Right atrium auricular region (tissue), 2 donors: ENCODE measurements at regions not wholly inside any gene's neighbourhood (a gene's known extent, or its start where the extent isn't known, plus 50 kb on each side); places are given as distances from the start of the nearest gene placed in this dataset.

Experiments used
- DNase-seq: peaks from one replicate; pipeline ENCODE4 v3.0.0-alpha.2; 2019; ENCODE audit warnings: low spot score
- H3K27ac ChIP-seq, 2 donors: fragments of 200-600 bp; sonication (generic); 1 replicate in 1 of 2; 2 replicates in 1 of 2; pipeline ENCODE4 v1.5.1; 2016 to 2019
- H3K27me3 ChIP-seq, 2 donors: fragments of 200-600 bp; sonication (generic); one replicate each; pipeline versions ENCODE4 v1.5.1 to v1.6.0; 2017 to 2019
- H3K36me3 ChIP-seq: fragments of 200-600 bp; sonication (generic); one replicate; pipeline ENCODE4 v1.5.1; 2016
- H3K4me1 ChIP-seq, 2 donors: fragments of 200-600 bp; sonication (generic); one replicate each; pipeline versions ENCODE4 v1.5.1 to v1.6.0; 2017 to 2019
- H3K4me3 ChIP-seq, 2 donors: fragments of 200-600 bp; sonication (generic); 1 replicate in 1 of 2; 2 replicates in 1 of 2; pipeline ENCODE4 v1.5.1; 2017 to 2019; ENCODE audit warnings: mild to moderate bottlenecking in 1 of 2, moderate library complexity in 1 of 2
- H3K9me3 ChIP-seq, 2 donors: fragments of 200-600 bp; sonication (generic); one replicate each; pipeline ENCODE4 v1.5.1; 2019
- CTCF ChIP-seq, 2 donors: fragments of 200-600 bp; sonication (generic); IDR thresholded peaks; one replicate each; pipeline ENCODE4 v1.5.1; 2019; ENCODE audit warnings: antibody characterized with exemption in 2 of 2

GRCh38 chr14:49449749-49450148 lies 136.4 kb downstream of the RPS29 start:
- no peak for TF ChIP-seq CTCF (IDR thresholded peaks at IDR 0.05)

DNA sequence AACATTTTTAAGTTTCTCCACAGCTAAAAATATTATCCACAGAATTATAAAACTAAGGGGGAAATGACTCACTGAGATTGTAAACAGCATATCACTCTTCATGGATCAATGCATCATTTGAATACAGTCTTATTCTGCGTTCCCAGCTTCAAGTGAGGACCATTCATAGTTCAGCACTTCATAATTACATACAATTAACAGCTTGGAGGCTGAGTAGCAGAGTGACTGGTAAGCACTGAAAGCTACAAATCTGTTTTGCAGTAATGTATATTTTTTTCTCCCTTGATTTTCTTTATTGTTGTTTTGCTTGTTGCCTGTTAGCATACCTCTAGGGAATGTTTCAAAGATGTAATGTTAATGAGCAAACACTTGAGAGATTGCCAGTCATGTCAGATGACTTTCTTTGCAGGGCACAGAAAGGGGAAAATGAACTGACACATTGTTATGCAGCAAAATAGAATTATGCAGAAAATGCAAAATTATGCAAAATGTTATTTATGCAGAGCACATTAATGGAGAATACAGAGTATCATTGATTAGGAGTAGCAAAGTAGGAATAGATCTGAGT lies 138.6 kb downstream of the RPS29 start:
- H3K27me3 ChIP-seq: no peaks in the 10 kb centered on the region
- peaks cover 0 to 17% of the 10 kb centered on the region in 2 donors for H3K9me3 ChIP-seq
- H3K27ac ChIP-seq: no peak overlapping the region
- no peak overlapping the region for H3K4me3 ChIP-seq
- no peaks in the 10 kb centered on the region for H3K4me1 ChIP-seq
- no peak for DNase-seq
- H3K36me3 ChIP-seq: no peaks in the 10 kb centered on the region
- no peak for TF ChIP-seq CTCF (IDR thresholded peaks at IDR 0.05)

More at GRCh38 chr14:49449749-49450148, 136.4 kb downstream of the RPS29 start:
- no peaks in the 10 kb centered on the region for H3K4me1 ChIP-seq
- DNase-seq: no peak
- peaks cover 0 to 17% of the 10 kb centered on the region in 2 donors for H3K9me3 ChIP-seq
- no peaks in the 10 kb centered on the region for H3K36me3 ChIP-seq
- H3K4me3 ChIP-seq: no peak overlapping the region
- H3K27ac ChIP-seq: no peak overlapping the region
- no peaks in the 10 kb centered on the region for H3K27me3 ChIP-seq

DNA sequence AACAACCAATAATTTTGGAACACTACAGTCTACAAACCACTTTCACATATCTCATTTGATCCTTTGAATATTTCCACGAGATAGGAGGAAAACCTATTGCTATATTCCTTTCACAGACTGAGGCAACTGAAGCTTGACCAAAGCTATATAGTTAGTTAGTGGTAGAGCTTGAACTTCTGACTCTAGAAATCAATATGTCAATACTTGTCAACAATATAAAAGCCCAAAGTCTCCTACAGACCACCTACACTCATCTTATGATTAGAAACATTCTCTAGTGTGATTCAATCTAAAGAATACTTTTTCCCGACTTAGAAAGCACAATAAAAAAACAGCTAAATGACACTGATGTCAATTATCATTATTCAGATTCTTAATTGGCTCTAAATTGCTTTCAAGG lies 139.4 kb downstream of the RPS29 start:
- no peak overlapping the region for H3K27ac ChIP-seq
- no peaks in the 10 kb centered on the region for H3K27me3 ChIP-seq
- H3K4me1 ChIP-seq: no peaks in the 10 kb centered on the region
- no peaks in the 10 kb centered on the region for H3K36me3 ChIP-seq
- TF ChIP-seq CTCF (IDR thresholded peaks at IDR 0.05): no peak
- no peak overlapping the region for H3K4me3 ChIP-seq
- H3K9me3 ChIP-seq: peaks cover 0 to 17% of the 10 kb centered on the region in 2 donors
- no peak for DNase-seq

DNA sequence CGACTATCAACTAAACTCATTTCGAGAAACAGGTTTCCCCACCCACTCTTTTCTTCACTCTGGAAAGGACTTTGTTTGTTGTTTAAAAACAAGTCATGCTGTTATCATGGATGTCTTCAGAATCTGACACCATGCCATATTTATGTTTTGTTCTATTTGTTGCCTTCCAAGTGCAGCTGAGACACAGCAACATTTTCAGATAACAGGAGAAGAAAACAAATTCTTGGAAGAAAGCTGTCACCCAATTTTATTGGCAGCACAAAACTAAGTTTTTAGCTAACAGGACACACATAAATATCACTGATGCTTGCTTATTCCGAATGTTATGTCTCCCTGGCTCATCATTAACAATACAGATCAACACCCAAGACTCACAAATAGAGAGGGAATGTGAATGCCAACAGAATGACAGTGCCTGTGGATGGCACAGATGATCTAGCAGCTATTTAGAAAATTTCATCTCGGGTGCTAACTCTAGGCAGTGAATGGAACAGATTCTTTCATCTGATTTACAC lies 147.9 kb downstream of the RPS29 start:
- no peak overlapping the region for H3K4me3 ChIP-seq
- no peaks in the 10 kb centered on the region for H3K4me1 ChIP-seq
- DNase-seq: no peak
- peaks cover 0 to 13% of the 10 kb centered on the region in 2 donors for H3K9me3 ChIP-seq
- no peaks in the 10 kb centered on the region for H3K27me3 ChIP-seq
- no peaks in the 10 kb centered on the region for H3K36me3 ChIP-seq
- H3K27ac ChIP-seq: no peak overlapping the region
- TF ChIP-seq CTCF (IDR thresholded peaks at IDR 0.05): no peak

GRCh38 chr14:49428076-49428475 lies 158.1 kb downstream of the RPS29 start:
- Histone ChIP-seq H3K36me3 (no peaks in the 10 kb centered on the region), H3K27me3 (no peaks in the 10 kb centered on the region), H3K4me1 (no peaks in the 10 kb centered on the region), H3K27ac (no peak overlapping the region), H3K4me3 (no peak overlapping the region), H3K9me3 (peaks cover 0 to 20% of the 10 kb centered on the region in 2 donors)
- no peak for TF ChIP-seq CTCF (IDR thresholded peaks at IDR 0.05)
- no peak for DNase-seq

DNA sequence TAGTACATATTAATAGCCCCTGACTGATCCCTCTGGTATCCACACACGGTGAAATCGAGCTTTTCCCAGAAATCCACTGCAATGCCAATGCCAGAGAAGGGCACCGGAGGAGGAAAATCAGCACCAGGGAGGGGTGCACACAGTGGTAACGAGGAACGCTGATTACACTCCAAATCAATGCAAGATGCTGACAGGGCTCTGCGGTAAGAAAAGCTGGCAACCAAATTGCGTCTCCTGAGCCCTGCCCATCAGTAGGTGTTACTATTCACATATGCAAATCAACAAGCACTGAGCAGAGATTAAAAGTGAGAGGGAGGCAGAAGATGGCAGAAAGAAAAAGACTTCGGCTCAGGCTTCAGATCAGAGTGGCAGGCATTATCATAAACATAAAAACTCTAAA lies 159.1 kb downstream of the RPS29 start:
- Histone ChIP-seq H3K9me3 (peaks cover 0 to 15% of the 10 kb centered on the region in 2 donors), H3K27me3 (no peaks in the 10 kb centered on the region), H3K36me3 (no peaks in the 10 kb centered on the region), H3K4me3 (no peak overlapping the region), H3K27ac (no peak overlapping the region), H3K4me1 (no peaks in the 10 kb centered on the region)
- DNase-seq: no peak
- TF ChIP-seq CTCF (IDR thresholded peaks at IDR 0.05): no peak
